H9 (cell line): ENCODE measurements at regions not wholly inside any gene's neighbourhood (a gene's known extent, or its start where the extent isn't known, plus 50 kb on each side); places are given as distances from the start of the nearest gene placed in this dataset.

Experiments used
- DNase-seq: peaks from one replicate; pipeline ENCODE4 v3.0.0-alpha.2; 2017
- H2AFZ ChIP-seq: one replicate; pipeline ENCODE4 v1.6.1; 2013; ENCODE audit warnings: mild to moderate bottlenecking, low read length, control low read depth, moderate library complexity
- H2AK5ac ChIP-seq: 2 replicates; pipeline ENCODE4 v1.6.1; 2013; ENCODE audit warnings: low read length, control low read depth, mixed read lengths; ENCODE audit not compliant: insufficient read length
- H2BK120ac ChIP-seq: one replicate; pipeline ENCODE4 v1.6.1; 2013; ENCODE audit warnings: low read depth, mild to moderate bottlenecking, low read length, control low read depth, inconsistent platforms; ENCODE audit not compliant: poor library complexity, severe bottlenecking
- H2BK12ac ChIP-seq: 2 replicates; pipeline ENCODE4 v1.6.1; 2013; ENCODE audit warnings: low read length, control low read depth, mixed read lengths, low read depth; ENCODE audit not compliant: insufficient read length
- H2BK15ac ChIP-seq: 2 replicates; pipeline ENCODE4 v1.6.1; 2013; ENCODE audit warnings: low read depth, low read length, control low read depth
- H2BK20ac ChIP-seq: one replicate; pipeline ENCODE4 v1.6.1; 2013; ENCODE audit warnings: low read depth, mild to moderate bottlenecking, low read length, control low read depth, inconsistent platforms; ENCODE audit not compliant: poor library complexity, severe bottlenecking
- H2BK5ac ChIP-seq: 2 replicates; pipeline ENCODE4 v1.6.1; 2013; ENCODE audit warnings: low read length, control low read depth, mixed read lengths; ENCODE audit not compliant: insufficient read length
- H3K14ac ChIP-seq: 2 replicates; pipeline ENCODE4 v1.6.1; 2013; ENCODE audit warnings: low read length, control low read depth; ENCODE audit not compliant: insufficient read depth
- H3K18ac ChIP-seq: 2 replicates; pipeline ENCODE4 v1.6.1; 2013; ENCODE audit warnings: low read depth, mild to moderate bottlenecking, mixed read lengths, low read length, control low read depth; ENCODE audit not compliant: insufficient read length
- H3K23ac ChIP-seq: 2 replicates; pipeline ENCODE4 v1.6.1; 2013; ENCODE audit warnings: low read length, control low read depth, mixed read lengths, low read depth; ENCODE audit not compliant: insufficient read length
- H3K23me2 ChIP-seq: 2 replicates; pipeline ENCODE4 v1.6.1; 2013; ENCODE audit warnings: low read depth, mild to moderate bottlenecking, mixed read lengths, low read length, control low read depth; ENCODE audit not compliant: insufficient read length, poor library complexity, severe bottlenecking
- H3K27ac ChIP-seq: 2 replicates; pipeline ENCODE4 v1.5.1; 2013; ENCODE audit warnings: low read length, control low read depth, mixed read lengths, low read depth; ENCODE audit not compliant: insufficient read length
- H3K27me3 ChIP-seq: 2 replicates; pipeline ENCODE4 v1.6.1; 2013; ENCODE audit warnings: low read length, control low read depth, inconsistent platforms; ENCODE audit not compliant: insufficient read depth
- H3K4ac ChIP-seq: 2 replicates; pipeline ENCODE4 v1.6.1; 2013; ENCODE audit warnings: low read depth, mild to moderate bottlenecking, control low read depth, inconsistent platforms, low read length, moderate library complexity
- H3K4me1 ChIP-seq: 2 replicates; pipeline ENCODE4 v1.6.1; 2013; ENCODE audit warnings: low read length, control low read depth, inconsistent platforms; ENCODE audit not compliant: insufficient read depth
- H3K4me2 ChIP-seq: 2 replicates; pipeline ENCODE4 v1.6.1; 2013; ENCODE audit warnings: low read length, control low read depth, mixed read lengths; ENCODE audit not compliant: insufficient read length, insufficient read depth
- H3K56ac ChIP-seq: 2 replicates; pipeline ENCODE4 v1.6.1; 2013; ENCODE audit warnings: low read depth, mild to moderate bottlenecking, mixed read lengths, low read length, control low read depth; ENCODE audit not compliant: insufficient read length
- H3K79me1 ChIP-seq: 2 replicates; pipeline ENCODE4 v1.6.1; 2013; ENCODE audit warnings: low read depth, mild to moderate bottlenecking, moderate library complexity, low read length, control low read depth, inconsistent platforms; ENCODE audit not compliant: insufficient read depth, poor library complexity, severe bottlenecking
- H3K79me2 ChIP-seq: 2 replicates; pipeline ENCODE4 v1.6.1; 2013; ENCODE audit warnings: low read length, control low read depth, inconsistent platforms; ENCODE audit not compliant: insufficient read depth
- H3K9ac ChIP-seq: 2 replicates; pipeline ENCODE4 v1.6.1; 2013; ENCODE audit warnings: low read length, control low read depth, mixed read lengths; ENCODE audit not compliant: insufficient read length; ENCODE audit errors: extremely low read depth
- H3K9me3 ChIP-seq: one replicate; pipeline ENCODE4 v1.6.1; 2013; ENCODE audit warnings: low read depth, low read length, inconsistent platforms; ENCODE audit not compliant: control insufficient read depth
- H3T11ph ChIP-seq: one replicate; pipeline ENCODE4 v1.6.1; 2013; ENCODE audit warnings: mild to moderate bottlenecking, low read length, control low read depth, inconsistent platforms
- H4K20me1 ChIP-seq: one replicate; pipeline ENCODE4 v1.6.1; 2013; ENCODE audit not compliant: control insufficient read depth, insufficient read length, insufficient read depth
- H4K5ac ChIP-seq: 2 replicates; pipeline ENCODE4 v1.6.1; 2013; ENCODE audit warnings: low read depth, mild to moderate bottlenecking, mixed read lengths, low read length, control low read depth; ENCODE audit not compliant: insufficient read length
- H4K8ac ChIP-seq: replicated peaks from 2 replicates; pipeline ENCODE4 v1.6.1; 2013; ENCODE audit warnings: low read length, control low read depth, mixed read lengths, low read depth; ENCODE audit not compliant: insufficient read length
- H4K91ac ChIP-seq: 2 replicates; pipeline ENCODE4 v1.6.1; 2013; ENCODE audit warnings: low read depth, mild to moderate bottlenecking, moderate library complexity, mixed read lengths, low read length, control low read depth; ENCODE audit not compliant: insufficient read length
- H3K27ac Mint-ChIP-seq, 3 experiments: 2 replicates in 2 of 3; 3 replicates in 1 of 3; pipeline ENCODE4 v1.8.0; 2020 to 2021; ENCODE audit warnings: mixed read lengths in 3 of 3, mild to moderate bottlenecking in 1 of 3, moderate library complexity in 1 of 3
- H3K27me3 Mint-ChIP-seq: 2 replicates; pipeline ENCODE4 v1.8.0; 2021; ENCODE audit warnings: low read depth, mild to moderate bottlenecking, moderate library complexity, mixed read lengths
- H3K36me3 Mint-ChIP-seq, 3 experiments: 2 replicates in 2 of 3; 3 replicates in 1 of 3; pipeline ENCODE4 v1.8.0; 2020 to 2021; ENCODE audit warnings: low read depth in 3 of 3, mixed read lengths in 3 of 3; ENCODE audit not compliant: insufficient read depth in 1 of 3
- H3K4me1 Mint-ChIP-seq, 2 experiments: 2 replicates each; pipeline ENCODE4 v1.8.0; 2020; ENCODE audit warnings: mixed read lengths in 2 of 2
- H3K4me3 Mint-ChIP-seq, 2 experiments: 2 replicates in 1 of 2; 3 replicates in 1 of 2; pipeline ENCODE4 v1.8.0; 2020 to 2021; ENCODE audit warnings: mild to moderate bottlenecking in 2 of 2, mixed read lengths in 2 of 2, moderate library complexity in 1 of 2
- H3K9me3 Mint-ChIP-seq, 2 experiments: 2 replicates in 1 of 2; 3 replicates in 1 of 2; pipeline ENCODE4 v1.8.0; 2020; ENCODE audit warnings: mild to moderate bottlenecking in 2 of 2, mixed read lengths in 2 of 2, moderate library complexity in 1 of 2
- TF ChIP-seq, protein P1 (sequence below): fragments of 200-600 bp; sonication (generic); conservative IDR thresholded peaks from 3 replicates; pipeline ENCODE4 v1.8.0; 2021; ENCODE audit warnings: antibody characterized with exemption, mild to moderate bottlenecking

DNA sequence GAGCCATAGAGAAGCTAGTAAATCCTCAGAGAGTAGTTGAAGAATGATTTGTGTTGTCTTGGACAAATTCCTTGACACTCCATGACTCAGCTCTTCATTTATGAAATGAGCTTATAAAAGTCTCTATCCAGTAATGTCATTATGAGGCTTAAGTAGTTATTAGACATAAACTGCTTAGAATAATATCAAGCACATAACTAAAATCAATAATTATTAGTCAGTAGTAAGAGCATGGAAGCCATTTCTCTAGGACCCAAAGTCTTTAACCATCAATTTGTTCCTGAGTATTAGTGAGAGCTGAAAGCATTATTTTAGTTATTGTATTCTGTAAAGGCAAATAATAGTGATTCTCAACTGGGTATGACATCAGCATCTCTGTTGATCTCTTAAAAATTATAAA, 1140.2 kb downstream of the HACE1 start:
- no peak overlapping the region for H3K14ac ChIP-seq
- TF ChIP-seq, protein P1, sequence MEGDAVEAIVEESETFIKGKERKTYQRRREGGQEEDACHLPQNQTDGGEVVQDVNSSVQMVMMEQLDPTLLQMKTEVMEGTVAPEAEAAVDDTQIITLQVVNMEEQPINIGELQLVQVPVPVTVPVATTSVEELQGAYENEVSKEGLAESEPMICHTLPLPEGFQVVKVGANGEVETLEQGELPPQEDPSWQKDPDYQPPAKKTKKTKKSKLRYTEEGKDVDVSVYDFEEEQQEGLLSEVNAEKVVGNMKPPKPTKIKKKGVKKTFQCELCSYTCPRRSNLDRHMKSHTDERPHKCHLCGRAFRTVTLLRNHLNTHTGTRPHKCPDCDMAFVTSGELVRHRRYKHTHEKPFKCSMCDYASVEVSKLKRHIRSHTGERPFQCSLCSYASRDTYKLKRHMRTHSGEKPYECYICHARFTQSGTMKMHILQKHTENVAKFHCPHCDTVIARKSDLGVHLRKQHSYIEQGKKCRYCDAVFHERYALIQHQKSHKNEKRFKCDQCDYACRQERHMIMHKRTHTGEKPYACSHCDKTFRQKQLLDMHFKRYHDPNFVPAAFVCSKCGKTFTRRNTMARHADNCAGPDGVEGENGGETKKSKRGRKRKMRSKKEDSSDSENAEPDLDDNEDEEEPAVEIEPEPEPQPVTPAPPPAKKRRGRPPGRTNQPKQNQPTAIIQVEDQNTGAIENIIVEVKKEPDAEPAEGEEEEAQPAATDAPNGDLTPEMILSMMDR = no peak
- no peaks in the 10 kb centered on the region for H3K23me2 ChIP-seq
- H3K4ac ChIP-seq = no peak overlapping the region
- no peaks in the 10 kb centered on the region for H3K79me1 ChIP-seq
- no peak overlapping the region for H2AK5ac ChIP-seq
- H2BK20ac ChIP-seq = no peak overlapping the region
- H3K79me2 ChIP-seq = no peaks in the 10 kb centered on the region
- H3K9ac ChIP-seq = no peak overlapping the region
- Mint-ChIP-seq H3K27me3 (no peaks in the 10 kb centered on the region), H3K27ac (no peak overlapping the region), H3K36me3 (no peaks in the 10 kb centered on the region), H3K9me3 (no peaks in the 10 kb centered on the region), H3K4me3 (no peak overlapping the region), H3K4me1 (0 out of 4 replicates have a peak, but pooled peaks cover 0 to 2% of the 10 kb centered on the region in 2 experiments)
- no peak overlapping the region for H3K18ac ChIP-seq
- H3K27me3 ChIP-seq = no peaks in the 10 kb centered on the region
- no peak overlapping the region for H2BK120ac ChIP-seq
- no peak for DNase-seq
- no peak overlapping the region for H3K4me2 ChIP-seq
- no peaks in the 10 kb centered on the region for H3K9me3 ChIP-seq
- no peak overlapping the region for H4K5ac ChIP-seq
- H2BK15ac ChIP-seq = no peak overlapping the region
- no peak overlapping the region for H3K56ac ChIP-seq
- H4K8ac ChIP-seq = no peak overlapping the region
- H2BK5ac ChIP-seq = no peak overlapping the region
- H3K4me1 ChIP-seq = no peaks in the 10 kb centered on the region
- H2AFZ ChIP-seq = no peak overlapping the region
- no peak overlapping the region for H4K91ac ChIP-seq
- no peak overlapping the region for H3T11ph ChIP-seq
- no peak overlapping the region for H2BK12ac ChIP-seq
- no peak overlapping the region for H3K27ac ChIP-seq
- no peak overlapping the region for H3K23ac ChIP-seq
- H4K20me1 ChIP-seq = no peaks in the 10 kb centered on the region
